AG10803 (cell line): ENCODE measurements at regions not wholly inside any gene's neighbourhood (a gene's known extent, or its start where the extent isn't known, plus 50 kb on each side); places are given as distances from the start of the nearest gene placed in this dataset.

Experiments
- DNase-seq: peaks from one replicate; pipeline ENCODE4 v3.0.0; 2010; ENCODE audit warnings: low read depth
- H3K4me3 ChIP-seq: 2 replicates; pipeline ENCODE4 v1.5.1; 2011; ENCODE audit warnings: mild to moderate bottlenecking, low read length, control low read depth
- TF ChIP-seq, protein P1 (sequence below): conservative IDR thresholded peaks from 2 replicates; pipeline ENCODE4 v1.5.1; 2011; ENCODE audit warnings: mild to moderate bottlenecking, low read length, control low read depth, inconsistent platforms

DNA sequence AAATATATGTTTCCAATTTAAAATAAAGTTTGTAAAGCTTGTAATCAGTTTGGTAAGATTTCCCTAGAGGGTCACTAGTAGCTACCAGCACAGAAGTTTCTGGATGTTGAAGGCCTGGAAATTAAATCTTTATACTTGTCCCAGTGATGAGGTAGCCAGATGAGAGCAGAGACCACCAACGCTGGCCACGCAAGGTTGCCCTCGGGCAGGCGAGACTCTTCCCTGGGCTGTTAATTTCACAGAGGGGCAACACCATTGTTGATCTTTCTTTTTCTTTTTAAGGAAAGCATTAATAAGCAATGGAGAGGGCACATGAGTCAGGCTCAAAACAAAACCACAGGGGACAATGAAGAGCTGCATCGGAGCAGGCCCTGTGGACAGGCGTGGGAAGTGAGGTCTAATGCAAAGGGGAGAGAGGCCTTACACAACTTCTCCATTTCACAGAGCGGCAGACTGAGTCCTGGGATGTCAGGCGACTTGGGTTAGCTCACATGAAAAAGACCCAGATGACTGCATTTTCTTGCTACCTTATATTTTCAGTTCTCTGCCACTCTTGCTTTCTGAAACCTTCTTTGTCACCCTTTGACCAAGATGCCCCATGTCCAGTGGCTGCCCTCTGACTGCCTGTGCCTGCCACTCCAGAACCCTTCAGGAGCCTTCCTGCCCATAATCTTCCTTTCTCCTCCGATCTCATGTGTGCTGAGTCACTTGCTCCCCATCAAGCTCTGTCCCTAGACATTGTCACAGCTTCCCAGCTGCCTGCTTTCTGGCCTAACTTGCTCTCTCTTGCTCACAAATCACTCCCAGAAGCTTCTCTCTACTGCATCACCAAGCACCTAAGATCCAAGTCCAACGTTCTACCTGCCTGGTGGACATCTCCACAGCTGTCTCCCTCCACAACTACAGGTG is 107.7 kb upstream of the CDYL start:
- no peak overlapping the region for H3K4me3 ChIP-seq
- no peak for DNase-seq
- TF ChIP-seq, protein P1, sequence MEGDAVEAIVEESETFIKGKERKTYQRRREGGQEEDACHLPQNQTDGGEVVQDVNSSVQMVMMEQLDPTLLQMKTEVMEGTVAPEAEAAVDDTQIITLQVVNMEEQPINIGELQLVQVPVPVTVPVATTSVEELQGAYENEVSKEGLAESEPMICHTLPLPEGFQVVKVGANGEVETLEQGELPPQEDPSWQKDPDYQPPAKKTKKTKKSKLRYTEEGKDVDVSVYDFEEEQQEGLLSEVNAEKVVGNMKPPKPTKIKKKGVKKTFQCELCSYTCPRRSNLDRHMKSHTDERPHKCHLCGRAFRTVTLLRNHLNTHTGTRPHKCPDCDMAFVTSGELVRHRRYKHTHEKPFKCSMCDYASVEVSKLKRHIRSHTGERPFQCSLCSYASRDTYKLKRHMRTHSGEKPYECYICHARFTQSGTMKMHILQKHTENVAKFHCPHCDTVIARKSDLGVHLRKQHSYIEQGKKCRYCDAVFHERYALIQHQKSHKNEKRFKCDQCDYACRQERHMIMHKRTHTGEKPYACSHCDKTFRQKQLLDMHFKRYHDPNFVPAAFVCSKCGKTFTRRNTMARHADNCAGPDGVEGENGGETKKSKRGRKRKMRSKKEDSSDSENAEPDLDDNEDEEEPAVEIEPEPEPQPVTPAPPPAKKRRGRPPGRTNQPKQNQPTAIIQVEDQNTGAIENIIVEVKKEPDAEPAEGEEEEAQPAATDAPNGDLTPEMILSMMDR = no peak

GRCh38 chr6:4667591-4667990 is 108.6 kb upstream of the CDYL start:
- no peak for DNase-seq
- TF ChIP-seq, protein P1 = no peak
- no peak overlapping the region for H3K4me3 ChIP-seq

DNA sequence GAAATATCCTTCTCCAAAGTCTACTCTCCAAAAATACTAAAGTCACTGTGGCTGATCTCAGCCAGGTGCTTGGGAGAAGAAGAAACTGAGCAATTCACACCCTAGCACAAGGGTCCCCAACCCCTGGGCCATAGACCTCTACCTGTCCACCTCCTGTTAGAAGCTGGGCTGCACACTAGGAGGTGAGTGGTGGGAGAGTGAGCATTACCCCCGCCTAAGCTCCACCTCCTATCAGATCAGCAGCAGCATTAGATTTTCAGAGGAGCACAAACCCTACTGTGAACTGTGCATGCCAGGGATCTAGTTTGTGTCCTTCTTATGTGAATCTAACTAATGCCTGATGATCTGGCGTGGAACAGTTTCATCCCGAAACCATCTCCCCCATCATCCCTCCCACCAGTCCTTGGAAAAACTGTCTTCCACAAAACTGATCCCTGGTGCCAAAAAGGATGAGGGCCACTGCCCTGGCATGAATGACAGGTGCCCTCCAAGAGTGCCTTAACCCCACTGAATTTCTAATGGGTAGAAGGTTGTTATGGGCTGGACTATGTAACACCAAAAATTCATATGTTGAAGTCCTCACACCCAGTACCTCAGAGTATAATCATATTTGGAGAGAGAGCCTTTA is 109.2 kb upstream of the CDYL start:
- H3K4me3 ChIP-seq = no peak overlapping the region
- TF ChIP-seq, protein P1 = no peak
- no peak for DNase-seq

DNA sequence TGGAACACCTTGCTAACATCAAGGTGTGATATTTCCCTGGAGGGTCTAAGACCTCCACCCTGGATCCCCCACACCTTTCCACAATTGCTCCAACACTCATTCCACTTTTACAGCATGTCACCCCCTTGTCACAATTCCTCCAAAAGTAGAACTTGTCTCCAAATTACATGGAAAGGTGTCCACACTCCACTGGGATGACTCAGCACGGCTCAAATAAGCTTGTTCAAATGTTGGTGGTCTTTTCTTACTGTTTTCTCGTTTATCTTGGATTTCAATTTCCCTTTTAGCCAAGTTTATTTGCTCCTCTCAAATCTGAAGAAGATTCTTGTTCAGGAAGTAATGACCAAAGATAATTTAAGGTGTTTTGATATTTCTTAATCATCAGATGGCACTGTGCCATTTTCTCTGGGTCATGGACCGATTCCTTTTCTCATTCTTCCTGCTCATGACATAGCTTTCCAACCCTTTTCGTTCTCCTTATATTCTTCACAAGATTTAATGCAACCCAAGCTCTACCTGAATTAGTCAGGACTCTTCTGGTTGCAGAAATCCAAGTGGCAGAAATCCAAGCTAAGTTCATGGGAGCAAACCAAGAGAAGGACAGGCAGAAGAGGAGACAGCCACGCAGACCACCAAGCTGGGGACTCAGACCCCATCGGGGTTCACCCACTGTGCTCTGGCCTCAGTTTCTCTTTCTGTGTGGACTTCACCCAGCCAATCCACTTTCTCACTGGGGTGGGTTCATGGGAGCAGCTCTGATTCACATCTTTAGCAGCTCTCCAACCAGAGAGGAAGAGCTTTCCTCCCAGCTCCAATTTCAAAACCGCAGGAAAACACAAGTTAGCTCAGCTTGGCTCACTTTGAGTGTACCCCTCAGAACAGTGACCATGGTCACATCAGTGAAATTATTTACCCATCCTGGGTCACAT is 110.5 kb upstream of the CDYL start:
- TF ChIP-seq, protein P1 = no peak
- DNase-seq = no peak
- no peak overlapping the region for H3K4me3 ChIP-seq

DNA sequence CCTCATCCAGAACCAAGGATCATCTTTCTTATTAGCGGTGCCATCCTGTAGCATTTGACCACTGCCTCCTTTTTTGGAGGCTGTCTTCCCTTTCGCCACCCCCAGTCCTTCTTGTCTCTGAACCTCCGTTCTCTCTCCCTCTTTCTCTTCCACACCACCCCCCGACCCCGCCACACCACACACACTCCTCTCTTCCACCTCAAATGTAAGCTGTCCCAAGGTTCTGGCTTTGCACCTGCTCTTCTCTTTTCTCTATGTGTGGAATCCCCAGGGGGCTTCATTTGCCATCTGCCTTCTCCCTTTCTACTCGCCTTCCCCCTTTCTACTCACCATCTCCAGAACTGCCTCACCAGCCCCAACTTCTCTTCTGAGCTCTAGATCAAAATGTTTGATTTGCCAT is 111.3 kb upstream of the CDYL start:
- no peak overlapping the region for H3K4me3 ChIP-seq
- TF ChIP-seq, protein P1 = no peak
- DNase-seq = no peak

- TF ChIP-seq, protein P1 = no peak
- H3K4me3 ChIP-seq = no peak overlapping the region
- DNase-seq = peak; percentile 96
Observed at GRCh38 chr6:4664117-4664626, 112.0 kb upstream of the CDYL start.
